Liver (tissue), 3 donors: ENCODE measurements at regions not wholly inside any gene's neighbourhood (a gene's known extent, or its start where the extent isn't known, plus 50 kb on each side); places are given as distances from the start of the nearest gene placed in this dataset.

Experiments used
- CTCF ChIP-seq: fragments of 150-350 bp; IDR thresholded peaks from 2 replicates; pipeline ENCODE4 v1.5.1; 2017; ENCODE audit warnings: improper control_type of control experiment, low read depth, low read length; ENCODE audit not compliant: missing input control
- FOXA1 ChIP-seq: IDR thresholded peaks from 2 replicates; pipeline ENCODE4 v1.6.1; 2016; ENCODE audit warnings: antibody characterized with exemption
- MAX ChIP-seq: IDR thresholded peaks from 2 replicates; pipeline ENCODE4 v1.6.1; 2016; ENCODE audit warnings: antibody characterized with exemption
- RAD21 ChIP-seq, 2 donors: IDR thresholded peaks; 2 replicates each; pipeline ENCODE4 v1.6.1; 2016; ENCODE audit warnings: antibody characterized with exemption in 2 of 2, mild to moderate bottlenecking in 2 of 2
- REST ChIP-seq: IDR thresholded peaks from 2 replicates; pipeline ENCODE4 v1.6.1; 2016; ENCODE audit warnings: antibody characterized with exemption, mild to moderate bottlenecking
- SP1 ChIP-seq: IDR thresholded peaks from 2 replicates; pipeline ENCODE4 v1.6.1; 2018; ENCODE audit warnings: antibody characterized with exemption, mild to moderate bottlenecking
- TAF1 ChIP-seq: conservative IDR thresholded peaks from 2 replicates; pipeline ENCODE4 v1.6.1; 2016; ENCODE audit warnings: antibody characterized with exemption, mild to moderate bottlenecking
- ZBTB33 ChIP-seq: IDR thresholded peaks from 2 replicates; pipeline ENCODE4 v1.6.1; 2016; ENCODE audit warnings: antibody characterized with exemption
- donor health status: healthy.
- donor health status: healthy.

GRCh38 chr2:15864176-15864769 is 76.1 kb upstream of the MYCN start:
- TF ChIP-seq CTCF (no peak), RAD21 (IDR thresholded peaks at IDR 0.05) (no peak), TAF1 (no peak), ZBTB33 (no peak), MAX (no peak), SP1 (no peak), FOXA1 (no peak), REST (no peak)
